ENCODE measurements at regions not wholly inside any gene's neighbourhood (a gene's known extent, or its start where the extent isn't known, plus 50 kb on each side); places are given as distances from the start of the nearest gene placed in this dataset.

- no peak for DNase-seq
These were observed 530.2 kb downstream of the CCDC85A start for GRCh38 chr2:56713978-56714377.

GRCh38 chr2:56714400-56714799, 530.6 kb downstream of the CCDC85A start:
- no peak for DNase-seq

GRCh38 chr2:56715683-56716082, 531.9 kb downstream of the CCDC85A start:
- no peak for DNase-seq

- no peak for DNase-seq
These were observed 534.6 kb downstream of the CCDC85A start for GRCh38 chr2:56718413-56718812.

GRCh38 chr2:56729212-56729611, 545.4 kb downstream of the CCDC85A start:
- DNase-seq: no peak

- no peak for DNase-seq
These were observed 549.2 kb downstream of the CCDC85A start for GRCh38 chr2:56732946-56733345.

- DNase-seq: no peak
These were observed 555.6 kb downstream of the CCDC85A start for GRCh38 chr2:56739413-56739812.

GRCh38 chr2:56741601-56742102, 557.9 kb downstream of the CCDC85A start:
- no peak for DNase-seq

GRCh38 chr2:56743807-56744206, 560.0 kb downstream of the CCDC85A start:
- no peak for DNase-seq

GRCh38 chr2:56749152-56749752, 565.5 kb downstream of the CCDC85A start:
- DNase-seq: no peak

GRCh38 chr2:56753182-56753581, 569.4 kb downstream of the CCDC85A start:
- no peak for DNase-seq

- DNase-seq: no peak
These were observed 570.4 kb downstream of the CCDC85A start for GRCh38 chr2:56754066-56754615.

- DNase-seq: no peak
These were observed 570.8 kb downstream of the CCDC85A start for GRCh38 chr2:56754627-56755026.

- DNase-seq: no peak
These were observed 574.2 kb downstream of the CCDC85A start for GRCh38 chr2:56757884-56758545.

GRCh38 chr2:56763683-56764082, 579.9 kb downstream of the CCDC85A start:
- DNase-seq: no peak

GRCh38 chr2:56768973-56769372, 585.2 kb downstream of the CCDC85A start:
- DNase-seq: no peak

GRCh38 chr2:56770490-56770889, 586.7 kb downstream of the CCDC85A start:
- DNase-seq: no peak

GRCh38 chr2:56784046-56784445, 600.3 kb downstream of the CCDC85A start:
- DNase-seq: no peak

- no peak for DNase-seq
These were observed 617.4 kb downstream of the CCDC85A start for GRCh38 chr2:56801214-56801613.

GRCh38 chr2:56801770-56802169, 618.0 kb downstream of the CCDC85A start:
- DNase-seq: no peak

GRCh38 chr2:56803596-56803995, 619.8 kb downstream of the CCDC85A start:
- no peak for DNase-seq

- no peak for DNase-seq
These were observed 623.1 kb downstream of the CCDC85A start for GRCh38 chr2:56806924-56807323.

GRCh38 chr2:56807861-56808260, 624.1 kb downstream of the CCDC85A start:
- DNase-seq: no peak

GRCh38 chr2:56811401-56811800, 627.6 kb downstream of the CCDC85A start:
- no peak for DNase-seq
